H1 (cell line): ENCODE measurements at regions not wholly inside any gene's neighbourhood (a gene's known extent, or its start where the extent isn't known, plus 50 kb on each side); places are given as distances from the start of the nearest gene placed in this dataset.

Source experiments
- CTCF ChIA-PET: fragments of 300-600 bp; sonication (Branson Sonifier 250); formaldehyde crosslinking; loops from one replicate; lab custom pipeline; 2021; ENCODE audit not compliant: partially characterized antibody; lab: Charles Lee
- POLR2A ChIA-PET: fragments of 300-600 bp; sonication (Branson Sonifier 250); formaldehyde crosslinking; loops from one replicate; lab custom pipeline; 2021; ENCODE audit warnings: inconsistent platforms; ENCODE audit not compliant: partially characterized antibody; lab: Charles Lee
- DNase-seq, 2 experiments: peaks; one replicate each; pipeline versions ENCODE4 v3.0.0 to v3.0.0-alpha.2; 2010 to 2022; ENCODE audit warnings: low spot score in 2 of 2, low read depth in 1 of 2, mixed read lengths in 1 of 2
- FAIRE-seq: peaks from 2 replicates; lab custom pipeline; 2011; peaks lifted over from hg19 to GRCh38; lab: Jason Lieb, UNC
- H2AFZ ChIP-seq: 2 replicates; pipeline ENCODE4 v1.8.1; 2012; ENCODE audit warnings: low read length, inconsistent platforms
- H2AK5ac ChIP-seq: 2 replicates; pipeline ENCODE4 v1.6.1; 2013; ENCODE audit warnings: low read depth, low read length
- H2BK120ac ChIP-seq: replicated peaks from 2 replicates; pipeline ENCODE3; 2013; ENCODE audit warnings: low read depth, low read length, inconsistent platforms
- H2BK12ac ChIP-seq: 2 replicates; pipeline ENCODE4 v1.6.1; 2013; ENCODE audit warnings: low read depth, low read length
- H2BK15ac ChIP-seq: 2 replicates; pipeline ENCODE4 v1.6.1; 2013; ENCODE audit warnings: low read length
- H2BK20ac ChIP-seq: 2 replicates; pipeline ENCODE4 v1.6.1; 2013; ENCODE audit warnings: low read length
- H2BK5ac ChIP-seq: 2 replicates; pipeline ENCODE4 v1.6.1; 2013; ENCODE audit warnings: low read depth, low read length
- H3K14ac ChIP-seq: 2 replicates; pipeline ENCODE4 v1.6.1; 2013; ENCODE audit warnings: inconsistent platforms; ENCODE audit not compliant: insufficient read length
- H3K18ac ChIP-seq: 2 replicates; pipeline ENCODE4 v1.6.1; 2013; ENCODE audit warnings: low read length; ENCODE audit errors: extremely low read depth
- H3K23ac ChIP-seq: 2 replicates; pipeline ENCODE4 v1.6.1; 2013; ENCODE audit warnings: inconsistent platforms; ENCODE audit not compliant: insufficient read length
- H3K23me2 ChIP-seq: 2 replicates; pipeline ENCODE4 v1.6.1; 2013; ENCODE audit warnings: low read depth, low read length
- H3K27ac ChIP-seq: 2 replicates; pipeline ENCODE4 v1.6.1; 2011; ENCODE audit warnings: low read depth, low read length, inconsistent platforms
- H3K27me3 ChIP-seq, 4 experiments: replicated peaks in 1 of 4; 1 replicate in 1 of 4; 2 replicates in 3 of 4; pipeline versions ENCODE4 v1.6.1 to v1.8.1; 2011 to 2013; ENCODE audit warnings: low read length in 3 of 4, mild to moderate bottlenecking in 3 of 4, inconsistent platforms in 2 of 4, mixed read lengths in 2 of 4, moderate library complexity in 1 of 4; ENCODE audit not compliant: control insufficient read depth in 3 of 4, insufficient read depth in 3 of 4; ENCODE audit errors: extremely low read depth in 1 of 4
- H3K36me3 ChIP-seq, 4 experiments: 2 replicates each; pipeline versions ENCODE4 v1.6.1 to v1.8.1; 2011 to 2013; ENCODE audit warnings: mild to moderate bottlenecking in 4 of 4, low read length in 3 of 4, moderate library complexity in 2 of 4, control low read depth in 1 of 4, inconsistent platforms in 1 of 4; ENCODE audit not compliant: insufficient read depth in 4 of 4, control insufficient read depth in 2 of 4
- H3K4ac ChIP-seq: replicated peaks from 2 replicates; pipeline ENCODE3; 2013; ENCODE audit warnings: low read length, low read depth, mixed read lengths, inconsistent platforms; ENCODE audit not compliant: insufficient read length
- H3K4me1 ChIP-seq, 4 experiments: replicated peaks in 1 of 4; 1 replicate in 1 of 4; 2 replicates in 3 of 4; pipeline versions ENCODE4 v1.6.1 to v1.8.1; 2011 to 2013; ENCODE audit warnings: low read length in 3 of 4, inconsistent platforms in 2 of 4, mixed read lengths in 1 of 4; ENCODE audit not compliant: insufficient read depth in 4 of 4, control insufficient read depth in 3 of 4
- H3K4me2 ChIP-seq, 2 experiments: 2 replicates each; pipeline versions ENCODE4 v1.6.1 to v1.8.1; 2011 to 2013; ENCODE audit warnings: low read depth in 2 of 2, low read length in 2 of 2, control low read depth in 1 of 2, inconsistent platforms in 1 of 2, mild to moderate bottlenecking in 1 of 2; ENCODE audit not compliant: insufficient read depth in 1 of 2
- H3K4me3 ChIP-seq, 4 experiments: fragments of 200-600, 300-600 bp in 1 of 4; sonication (generic), shearing (Covaris generic), sonication (Bioruptor Twin) in 1 of 4; 2 replicates each; pipeline versions ENCODE4 v1.5.1 to v1.8.1; 2011 to 2016; ENCODE audit warnings: low read length in 4 of 4, low read depth in 3 of 4, control low read depth in 2 of 4, inconsistent platforms in 2 of 4, mild to moderate bottlenecking in 2 of 4, mixed read lengths in 1 of 4, moderate library complexity in 1 of 4; ENCODE audit not compliant: insufficient read depth in 2 of 4; ENCODE audit errors: extremely low read depth in 1 of 4
- H3K56ac ChIP-seq: replicated peaks from 2 replicates; pipeline ENCODE3; 2013; ENCODE audit warnings: low read depth, mild to moderate bottlenecking, mixed read lengths, low read length, inconsistent platforms; ENCODE audit not compliant: insufficient read length
- H3K79me1 ChIP-seq: 2 replicates; pipeline ENCODE4 v1.6.1; 2013; ENCODE audit warnings: low read depth, low read length, control low read depth
- H3K79me2 ChIP-seq, 2 experiments: 2 replicates each; pipeline versions ENCODE4 v1.6.1 to v1.8.1; 2012 to 2013; ENCODE audit warnings: low read length in 2 of 2, mild to moderate bottlenecking in 2 of 2, inconsistent platforms in 1 of 2; ENCODE audit not compliant: insufficient read depth in 2 of 2, control insufficient read depth in 1 of 2
- H3K9ac ChIP-seq, 4 experiments: replicated peaks in 1 of 4; 1 replicate in 1 of 4; 2 replicates in 3 of 4; pipeline versions ENCODE4 v1.6.1 to v1.8.1; 2011 to 2013; ENCODE audit warnings: low read depth in 3 of 4, low read length in 3 of 4, control low read depth in 2 of 4, mild to moderate bottlenecking in 2 of 4, moderate library complexity in 2 of 4, inconsistent platforms in 1 of 4; ENCODE audit errors: extremely low read depth in 1 of 4
- H3K9me3 ChIP-seq, 2 experiments: 2 replicates each; pipeline versions ENCODE4 v1.6.1 to v1.8.1; 2012 to 2013; ENCODE audit warnings: mild to moderate bottlenecking in 2 of 2, moderate library complexity in 2 of 2, control low read depth in 1 of 2, inconsistent platforms in 1 of 2, low read depth in 1 of 2, low read length in 1 of 2, mixed read lengths in 1 of 2; ENCODE audit not compliant: insufficient read depth in 2 of 2
- H4K20me1 ChIP-seq, 2 experiments: replicated peaks in 1 of 2; 2 replicates each; pipeline versions ENCODE3 to v1.8.1; 2011 to 2013; ENCODE audit warnings: inconsistent platforms in 2 of 2, low read length in 2 of 2, mild to moderate bottlenecking in 1 of 2; ENCODE audit not compliant: insufficient read depth in 2 of 2, control insufficient read depth in 1 of 2
- H4K5ac ChIP-seq: 2 replicates; pipeline ENCODE4 v1.6.1; 2013; ENCODE audit warnings: low read length, low read depth, mixed read lengths, inconsistent platforms; ENCODE audit not compliant: insufficient read length
- H4K8ac ChIP-seq: 2 replicates; pipeline ENCODE4 v1.8.0; 2013; ENCODE audit warnings: mild to moderate bottlenecking, moderate library complexity, low read length, inconsistent platforms; ENCODE audit not compliant: insufficient read depth; ENCODE audit errors: extremely low read depth
- H4K91ac ChIP-seq: replicated peaks from 2 replicates; pipeline ENCODE3; 2013; ENCODE audit warnings: low read length, mixed read lengths, inconsistent platforms; ENCODE audit not compliant: insufficient read length
- ATF2 ChIP-seq: IDR thresholded peaks from 2 replicates; pipeline ENCODE4 v1.6.1; 2012; ENCODE audit warnings: low read length, inconsistent platforms
- CHD1 ChIP-seq: IDR thresholded peaks from 2 replicates; pipeline ENCODE4 v1.6.1; 2012; ENCODE audit warnings: low read depth, low read length, improper control_type of control experiment
- CTCF ChIP-seq, 3 experiments: IDR thresholded peaks; 1 replicate in 2 of 3; 2 replicates in 1 of 3; pipeline versions ENCODE4 v1.5.1 to v1.6.1; 2011; ENCODE audit warnings: low read length in 3 of 3, mild to moderate bottlenecking in 3 of 3, inconsistent platforms in 2 of 3, low read depth in 1 of 3, moderate library complexity in 1 of 3; ENCODE audit not compliant: insufficient read depth in 1 of 3; ENCODE audit errors: control extremely low read depth in 1 of 3
- HDAC6 ChIP-seq: IDR thresholded peaks from one replicate; pipeline ENCODE4 v1.7.1; 2012; ENCODE audit warnings: low read depth, mild to moderate bottlenecking, inconsistent platforms, low read length, moderate library complexity
- RAD21 ChIP-seq, 2 experiments: IDR thresholded peaks in 1 of 2; conservative IDR thresholded peaks in 1 of 2; 2 replicates each; pipeline ENCODE4 v1.6.1; 2011; ENCODE audit warnings: low read depth in 2 of 2, low read length in 2 of 2, improper control_type of control experiment in 1 of 2, inconsistent platforms in 1 of 2, mild to moderate bottlenecking in 1 of 2, moderate library complexity in 1 of 2
- WGBS, 2 experiments: shearing (Covaris generic) in 1 of 2; methylation state at CpG; one replicate each; pipeline versions ENCODE4 v1.1.6 to v1.1.7; 2013 to 2015; ENCODE audit warnings: low lambda C conversion rate in 2 of 2, mixed read lengths in 2 of 2, inconsistent platforms in 1 of 2, low coverage in 1 of 2, missing lambda C conversion rate in 1 of 2; ENCODE audit not compliant: insufficient replicate concordance in 2 of 2, insufficient coverage in 1 of 2, insufficient read length in 1 of 2; ENCODE audit errors: extremely low coverage in 1 of 2, missing lambda C conversion rate in 1 of 2; 5-methylcytosine and 5-hydroxymethylcytosine counted together

- POLR2A ChIA-PET = interaction anchor here (0.8 to 1.2 kb wide), 3 partner anchors 17 to 585 kb away, joined by 3 read pairs; no protein-coding TSS in a partner anchor
These were observed 465.9 kb upstream of the ERCC4 start for GRCh38 chr16:13453938-13454553.

More at GRCh38 chr16:13453938-13454553, 465.9 kb upstream of the ERCC4 start:
- Histone ChIP-seq H3K14ac (no peak overlapping the region), H4K20me1 (no peaks in the 10 kb centered on the region), H2BK12ac (no peak overlapping the region), H3K23ac (no peak overlapping the region), H3K4me2 (no peak overlapping the region), H3K9ac (no peak overlapping the region), H2BK120ac (no peak overlapping the region), H3K36me3 (no peaks in the 10 kb centered on the region), H3K9me3 (no peaks in the 10 kb centered on the region), H2BK20ac (no peak overlapping the region), H2AK5ac (no peak overlapping the region), H3K4me3 (no peak overlapping the region), H3K27ac (no peak overlapping the region), H3K4me1 (no peaks in the 10 kb centered on the region), H3K79me2 (no peaks in the 10 kb centered on the region), H3K79me1 (no peaks in the 10 kb centered on the region), H2AFZ (no peak overlapping the region), H3K4ac (no peak overlapping the region), H4K8ac (no peak overlapping the region), H3K27me3 (no peaks in the 10 kb centered on the region), H2BK15ac (no peak overlapping the region), H3K23me2 (no peaks in the 10 kb centered on the region), H2BK5ac (no peak overlapping the region), H3K56ac (no peak overlapping the region), H3K18ac (no peak overlapping the region), H4K91ac (no peak overlapping the region), H4K5ac (no peak overlapping the region)
- TF ChIP-seq HDAC6 (no peak), CTCF (IDR thresholded peaks at IDR 0.05; ENCODE audit: control extremely low read depth in 1 of 3, insufficient read depth in 1 of 3, low read depth in 1 of 3, low read length in 3 of 3) (peak in 2 of 3 experiments; percentile 61 to 76; a peak in 3 of 4 replicates), CHD1 (no peak), RAD21 (IDR thresholded peaks at IDR 0.05 in 1 of 2, conservative IDR thresholded peaks at IDR 0.05 in 1 of 2; ENCODE audit: low read depth in 2 of 2, low read length in 2 of 2) (peak; percentile 81), ATF2 (no peak)
- CTCF ChIA-PET = interaction anchor here (0.5 to 2.8 kb wide), 33 partner anchors 8 to 1271 kb away, joined by 3 to 24 read pairs (median 4); no protein-coding TSS in a partner anchor
- DNase-seq = peak in 1 of 2 experiments; percentile 72
- 74 to 100% methylated on average over 1 to 10 of the region's 10 CpGs for WGBS, 2 experiments
- FAIRE-seq = peak; percentile 60
